GM19463 (cell line): ENCODE measurements at regions not wholly inside any gene's neighbourhood (a gene's known extent, or its start where the extent isn't known, plus 50 kb on each side); places are given as distances from the start of the nearest gene placed in this dataset.
"Not testable (repeated sequence)": the region's sequence is repeated elsewhere in the genome, so short reads cannot be mapped to it uniquely, and the experiment has no call there.

Experiments
- ATAC-seq: cut with Tn5 transposase; IDR thresholded peaks from one replicate; pipeline ENCODE4 v1.9.1; 2021; ENCODE audit warnings: mild to moderate bottlenecking, moderate library complexity; ENCODE audit not compliant: unreplicated experiment

DNA sequence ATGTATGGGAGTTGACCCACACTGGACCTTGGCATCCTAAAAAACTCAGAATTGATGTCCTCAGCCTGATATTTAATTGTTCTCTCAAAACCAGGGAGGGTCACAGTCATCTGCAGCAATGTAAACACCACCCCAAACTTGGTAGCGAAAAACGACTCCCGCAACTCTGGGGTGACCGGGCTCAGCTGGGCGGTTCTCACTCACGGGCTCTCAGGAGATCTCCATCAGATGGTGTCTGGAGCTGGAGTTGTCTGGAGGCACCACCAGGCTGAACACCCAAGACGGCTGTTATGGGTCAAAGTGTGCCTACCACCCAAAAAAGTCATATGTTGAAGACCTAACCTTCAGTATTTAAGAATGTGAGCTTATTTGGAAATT lies 50.9 kb upstream of the NXT1 start:
- no peak for ATAC-seq

DNA sequence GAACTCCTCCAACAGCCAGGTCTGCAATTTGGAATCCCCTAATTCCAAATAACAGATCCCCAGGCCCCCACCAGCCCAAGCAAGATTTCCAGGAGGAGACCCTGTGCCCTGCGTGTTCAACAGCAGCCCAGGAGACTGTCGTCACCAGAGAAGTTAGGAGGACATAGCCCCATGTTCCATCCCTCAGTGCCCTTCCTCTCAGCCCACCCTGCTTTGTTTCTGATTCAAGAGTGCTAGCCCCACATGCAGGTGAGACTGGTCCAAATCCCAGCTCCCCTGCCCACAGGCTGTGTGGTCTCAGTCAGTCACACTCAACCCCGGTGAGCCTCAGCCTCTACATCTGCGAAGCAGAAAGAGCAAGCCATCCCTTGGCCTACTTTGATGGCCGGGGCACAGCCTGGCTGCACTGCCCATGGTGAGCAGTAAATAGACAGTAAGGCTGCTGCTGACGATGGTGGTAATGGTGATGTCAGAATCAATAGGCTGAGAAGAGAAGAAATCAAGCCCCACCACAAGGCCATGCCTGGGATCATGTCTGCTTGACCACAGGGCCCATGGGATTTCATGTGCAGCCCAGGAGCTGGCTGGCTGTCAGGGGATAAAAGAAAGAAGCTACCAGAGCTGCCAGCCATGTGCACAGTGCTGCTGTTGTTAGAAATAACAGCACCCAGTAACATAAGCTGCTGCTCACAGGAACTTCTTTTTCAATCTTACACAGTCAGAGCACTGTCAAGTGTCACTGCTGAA lies 51.5 kb upstream of the NXT1 start:
- no peak for ATAC-seq

DNA sequence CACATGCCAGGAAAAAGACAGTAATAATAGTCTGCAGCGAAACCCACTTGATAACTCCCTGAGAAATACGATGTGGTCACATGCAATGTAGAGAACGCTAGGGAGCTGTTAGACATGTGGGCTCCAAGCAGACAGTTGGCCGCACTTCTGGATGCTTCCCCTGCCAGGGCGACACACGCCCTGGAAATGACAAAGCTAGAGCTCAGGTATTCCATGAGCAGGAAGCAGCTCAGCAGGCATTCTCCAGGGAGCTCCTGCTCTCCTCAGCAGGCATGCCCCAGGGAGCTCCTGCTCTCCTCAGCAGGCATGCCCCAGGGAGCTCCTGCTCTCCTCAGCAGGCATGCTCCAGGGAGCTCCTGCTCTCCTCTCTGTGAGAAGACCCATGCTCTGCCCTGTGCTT lies 52.4 kb upstream of the NXT1 start:
- no peak for ATAC-seq

DNA sequence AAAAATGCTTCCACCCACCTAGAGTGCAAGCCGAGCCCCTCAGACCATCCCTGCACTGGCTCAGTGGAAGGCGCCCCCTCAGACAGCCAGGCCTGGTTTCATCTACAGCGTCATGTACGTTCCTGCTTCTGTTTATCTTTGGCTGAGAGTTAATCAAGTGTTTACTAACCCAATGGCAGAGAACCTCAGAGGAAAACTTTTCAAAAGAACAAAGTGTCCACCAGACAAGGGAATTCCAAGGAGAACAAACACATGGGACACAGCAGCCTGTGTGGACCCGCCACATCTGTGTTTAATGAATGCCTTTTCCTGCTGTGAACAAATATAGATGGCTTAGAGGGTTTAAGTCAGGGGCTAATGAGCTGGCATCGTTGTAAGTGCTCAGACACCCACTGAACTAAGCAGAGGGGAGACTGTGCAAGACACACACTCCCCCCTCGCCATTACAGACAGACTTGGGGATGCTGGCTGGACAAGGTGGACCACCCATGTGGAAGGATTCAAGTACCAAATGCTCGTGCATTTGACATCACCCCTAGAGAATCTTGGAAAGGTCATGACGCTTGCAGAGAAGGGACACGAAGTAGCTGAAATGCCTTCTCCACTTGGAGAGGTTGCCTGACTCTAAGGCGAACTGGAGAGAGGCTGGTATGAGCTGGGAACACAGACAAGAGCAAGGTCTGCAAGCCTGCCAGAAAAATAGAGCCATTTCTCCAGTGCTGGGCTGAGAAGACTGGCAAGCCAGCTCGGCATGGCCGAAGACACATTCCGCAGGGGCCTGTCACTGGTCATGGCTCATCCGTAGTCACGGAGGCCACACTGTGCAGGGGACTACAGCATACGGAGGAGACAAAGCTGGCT lies 53.5 kb upstream of the NXT1 start:
- no peak for ATAC-seq

DNA sequence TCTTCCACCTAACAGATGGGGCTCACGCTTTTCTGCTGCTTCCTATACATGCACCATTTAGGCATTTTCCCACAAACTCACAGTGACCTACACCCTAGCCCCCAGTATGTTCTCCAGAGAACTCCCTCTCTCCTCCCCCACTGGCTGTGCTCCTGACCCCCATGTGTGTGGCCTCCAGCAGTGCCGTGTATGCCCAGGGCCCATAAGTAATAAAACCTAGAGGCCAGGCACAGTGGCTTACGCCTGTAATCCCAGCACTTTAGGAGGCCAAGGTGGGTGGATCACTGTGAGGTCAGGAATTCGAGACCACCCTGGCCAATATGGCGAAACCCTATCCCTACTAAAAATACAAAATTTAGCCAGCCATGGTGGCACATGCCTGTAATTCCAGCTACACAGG lies 54.7 kb upstream of the NXT1 start:
- ATAC-seq: no peak

- no peak for ATAC-seq
Observed at GRCh38 chr20:23294671-23295070, 55.9 kb upstream of the NXT1 start.

DNA sequence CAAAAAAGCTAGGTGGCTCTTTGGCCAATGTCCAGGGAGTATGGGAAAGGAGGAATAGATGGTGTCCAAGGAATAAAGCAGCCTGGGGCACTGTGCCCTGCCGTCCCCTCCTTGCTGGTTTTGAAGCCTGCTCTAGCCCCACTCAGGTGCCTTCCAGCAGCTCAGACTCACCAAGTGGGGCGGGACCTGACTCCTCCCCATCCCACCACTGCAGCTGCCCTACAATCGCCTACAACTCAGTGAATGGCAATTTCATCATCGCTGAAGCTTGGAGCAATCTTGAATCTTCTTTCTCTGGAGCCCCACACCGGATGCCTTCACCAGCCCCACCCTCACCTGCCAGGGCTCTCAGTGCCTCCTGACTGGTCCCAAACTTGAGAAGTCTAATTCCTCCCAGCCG lies 56.4 kb upstream of the NXT1 start:
- no peak for ATAC-seq

DNA sequence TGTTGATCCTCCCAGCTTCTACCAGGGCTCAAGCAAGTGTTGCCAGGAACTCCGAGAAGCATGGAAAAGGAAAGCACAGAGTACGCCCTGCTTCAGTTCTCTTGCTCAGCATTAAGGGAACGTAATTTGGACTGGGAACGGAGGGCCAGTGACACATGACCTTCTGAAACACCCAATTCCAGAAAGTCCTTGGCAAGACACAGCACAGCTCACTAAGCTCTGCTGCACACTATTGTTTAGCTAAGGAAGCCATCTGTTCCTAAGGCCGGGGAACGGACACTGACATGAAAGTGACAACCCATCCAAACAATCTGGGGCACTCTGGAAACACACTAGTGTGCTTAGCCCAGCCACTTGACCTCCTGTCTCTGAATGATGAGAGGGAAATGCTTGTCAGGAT lies 56.9 kb upstream of the NXT1 start:
- no peak for ATAC-seq

GRCh38 chr20:23292311-23292710 lies 58.3 kb upstream of the NXT1 start:
- not testable (repeated sequence) for ATAC-seq

DNA sequence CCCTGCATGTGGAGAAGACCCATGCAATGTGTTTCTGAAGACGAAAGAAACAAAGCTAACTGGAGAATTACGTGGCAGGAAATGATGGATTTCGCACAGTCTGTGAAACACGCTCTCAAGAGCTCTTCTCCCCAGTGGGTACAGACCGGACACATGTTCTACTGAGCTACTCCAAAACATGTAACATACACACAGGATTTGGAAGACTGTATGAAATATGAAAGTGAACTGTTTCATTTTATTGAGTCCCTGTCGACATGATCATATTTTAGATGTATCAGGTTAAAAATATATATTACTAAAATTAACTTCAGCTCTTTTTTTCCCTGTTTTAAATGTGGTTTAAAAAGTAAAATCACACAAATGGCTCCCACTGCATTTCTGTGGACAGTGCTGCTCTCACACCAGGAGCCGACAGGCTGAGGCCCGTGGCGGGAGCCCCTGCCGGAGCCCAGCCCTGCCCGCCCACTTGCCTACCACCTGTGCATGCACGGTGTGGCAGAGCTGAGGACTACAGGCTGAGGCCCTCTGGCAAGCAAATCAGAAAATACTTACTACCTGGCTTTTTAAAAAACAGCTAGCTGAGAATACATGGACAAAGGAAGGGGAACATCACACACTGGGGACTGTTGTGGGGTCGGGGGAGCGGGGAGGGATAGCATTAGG lies 58.9 kb upstream of the NXT1 start:
- ATAC-seq: no peak

DNA sequence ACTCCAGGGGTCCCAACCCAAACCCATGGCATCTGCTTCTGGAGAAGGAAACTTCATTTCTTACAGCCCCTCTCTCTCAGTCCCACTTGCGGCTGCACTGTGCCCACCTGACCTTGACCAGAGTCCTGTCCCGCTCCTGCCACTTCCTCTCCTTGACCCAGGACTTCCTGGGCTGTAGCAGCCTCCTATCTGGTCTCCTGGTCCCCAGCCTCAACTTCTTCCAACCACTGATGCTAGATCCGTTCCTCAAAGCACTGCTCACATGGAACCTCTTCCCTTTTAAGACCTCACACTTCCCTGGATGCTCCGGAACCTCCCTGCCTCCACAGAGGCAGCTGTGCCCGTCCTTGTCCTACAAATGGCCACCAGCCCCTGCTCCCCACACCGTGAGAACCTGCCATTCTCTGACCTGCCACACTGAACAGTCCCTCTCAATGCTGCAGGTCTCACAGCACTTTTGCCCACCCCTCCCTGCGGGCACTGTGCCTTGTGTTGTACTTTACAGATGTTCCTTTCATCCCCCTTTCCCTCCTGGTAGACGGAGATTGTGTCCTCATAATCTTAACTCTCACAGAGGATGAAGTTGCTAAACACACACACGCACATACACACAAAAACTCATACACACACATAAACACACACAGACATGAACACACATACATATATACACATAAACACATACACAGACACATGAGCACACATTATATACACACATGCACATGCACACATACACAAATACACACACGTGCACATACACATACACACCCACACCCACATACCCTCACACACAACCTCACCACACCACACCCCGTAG lies 59.6 kb upstream of the NXT1 start:
- no peak for ATAC-seq

- no peak for ATAC-seq
Observed at GRCh38 chr20:23289724-23290395, 60.7 kb upstream of the NXT1 start.

DNA sequence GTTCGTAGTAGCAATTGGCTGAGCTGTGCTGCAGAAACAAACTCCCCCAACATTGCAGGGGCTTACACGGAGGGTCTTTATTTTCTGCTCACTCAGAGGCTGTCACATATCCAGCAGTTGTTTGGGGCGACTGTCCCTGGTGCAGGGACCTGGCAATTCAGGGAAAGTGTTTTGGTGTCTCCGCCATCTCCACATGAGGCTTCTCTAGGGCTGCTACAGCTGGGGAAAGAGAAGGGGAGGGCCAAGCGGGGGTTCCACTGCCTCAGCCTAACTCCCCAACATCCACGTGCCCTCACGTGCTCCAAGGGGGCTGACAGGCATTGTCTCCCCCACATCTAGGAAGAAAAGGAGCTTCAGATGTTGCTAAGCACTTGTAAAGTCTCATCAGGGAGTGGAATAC lies 61.3 kb upstream of the NXT1 start:
- ATAC-seq: no peak

- no peak for ATAC-seq
Observed at GRCh38 chr20:23287354-23288190, 63.0 kb upstream of the NXT1 start.

DNA sequence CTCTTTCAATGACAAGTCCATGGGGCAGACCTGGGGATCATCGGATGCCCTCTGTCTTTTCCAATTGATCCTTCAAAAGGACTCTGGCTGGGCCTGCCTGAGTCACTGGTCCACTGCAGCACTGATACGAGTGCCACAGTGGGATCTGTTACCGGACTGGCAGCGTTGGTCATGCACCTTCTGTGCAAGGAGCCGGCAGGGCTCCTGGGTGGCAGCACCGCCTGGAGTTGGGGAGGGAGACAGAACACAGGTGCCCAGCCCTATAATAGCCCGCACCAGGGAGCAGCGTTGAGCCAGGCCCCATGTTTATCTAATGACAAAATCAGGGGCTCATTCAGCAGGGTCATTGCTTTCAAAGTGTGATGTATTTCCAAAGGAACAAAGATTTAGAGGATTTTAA lies 64.2 kb upstream of the NXT1 start:
- no peak for ATAC-seq

- ATAC-seq: no peak
Observed at GRCh38 chr20:23285536-23285935, 65.1 kb upstream of the NXT1 start.

DNA sequence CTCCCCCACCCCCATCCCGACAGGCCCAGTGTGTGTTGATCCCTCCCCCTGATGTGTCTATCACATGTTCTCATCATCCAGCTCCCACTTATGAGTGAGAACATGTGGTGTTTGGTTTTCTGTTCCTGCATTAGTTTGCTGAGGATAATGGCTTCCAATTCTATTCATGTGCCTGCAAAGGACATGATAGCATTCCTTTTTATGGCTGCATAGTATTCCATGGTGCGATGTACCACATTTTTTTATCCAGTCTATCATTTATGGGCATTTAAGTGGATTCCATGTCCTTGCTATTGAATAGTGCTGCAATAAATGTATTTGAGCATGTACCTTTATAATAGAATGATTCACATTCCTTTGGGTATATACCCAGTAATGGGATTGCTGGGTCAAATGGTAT lies 66.6 kb upstream of the NXT1 start:
- ATAC-seq: no peak

DNA sequence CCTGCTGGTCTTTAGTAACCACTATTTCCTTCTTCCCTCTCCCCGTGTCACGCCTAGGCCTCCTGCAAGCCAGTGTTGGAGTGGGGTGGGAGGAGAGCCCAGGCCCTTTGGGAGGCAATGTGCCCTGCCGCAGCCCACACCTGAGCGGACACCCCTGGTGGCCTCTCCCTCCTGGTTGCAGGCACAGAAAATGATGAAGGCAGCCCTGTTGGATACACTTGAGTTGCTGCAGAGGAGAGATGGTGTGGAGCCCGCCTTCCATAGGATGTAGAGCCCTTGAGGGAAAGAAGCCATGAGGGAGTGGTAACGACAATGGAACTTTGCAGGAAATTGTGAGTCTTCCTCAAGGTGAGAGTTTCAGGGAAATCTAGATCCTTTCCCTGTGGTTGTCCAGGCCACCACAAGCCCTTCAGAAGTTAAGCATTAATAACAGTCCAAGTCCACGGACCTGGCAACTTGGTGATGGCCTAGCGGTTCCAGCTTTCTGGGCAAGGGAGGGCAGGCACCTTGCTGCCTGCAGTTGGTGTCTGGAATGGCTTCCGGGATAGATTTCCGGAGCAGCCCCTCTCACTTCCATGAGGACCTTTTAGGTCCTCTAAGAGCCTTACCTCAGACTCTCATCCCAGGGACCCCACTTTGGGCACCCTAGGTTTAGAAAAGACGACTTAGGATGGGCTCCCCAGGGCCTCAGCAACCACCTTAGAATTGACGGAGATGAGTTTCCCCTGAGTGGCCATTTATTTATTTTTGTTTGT lies 67.3 kb upstream of the NXT1 start:
- no peak for ATAC-seq

- ATAC-seq: no peak
Observed at GRCh38 chr20:23282546-23282945, 68.0 kb upstream of the NXT1 start.
